MM.1S (cell line): ENCODE measurements at regions not wholly inside any gene's neighbourhood (a gene's known extent, or its start where the extent isn't known, plus 50 kb on each side); places are given as distances from the start of the nearest gene placed in this dataset.

ENCODE experiments used
- EZH2 ChIP-seq: fragments of 300-600 bp; sonication (generic); optimal IDR thresholded peaks from 2 replicates; pipeline ENCODE3; 2017; ENCODE audit warnings: low read depth, mild to moderate bottlenecking, antibody characterized with exemption, low read length, mixed read lengths
- EZH2phosphoT487 ChIP-seq: fragments of 300-600 bp; sonication (generic); IDR thresholded peaks from 2 replicates; pipeline ENCODE4 v1.6.1; 2018; ENCODE audit warnings: antibody characterized with exemption, low read length
- TF ChIP-seq, protein P1 (sequence below): fragments of 300-600 bp; sonication (generic); IDR thresholded peaks from 2 replicates; pipeline ENCODE4 v1.5.1; 2016; ENCODE audit warnings: antibody characterized with exemption, low read length, mixed read lengths

DNA sequence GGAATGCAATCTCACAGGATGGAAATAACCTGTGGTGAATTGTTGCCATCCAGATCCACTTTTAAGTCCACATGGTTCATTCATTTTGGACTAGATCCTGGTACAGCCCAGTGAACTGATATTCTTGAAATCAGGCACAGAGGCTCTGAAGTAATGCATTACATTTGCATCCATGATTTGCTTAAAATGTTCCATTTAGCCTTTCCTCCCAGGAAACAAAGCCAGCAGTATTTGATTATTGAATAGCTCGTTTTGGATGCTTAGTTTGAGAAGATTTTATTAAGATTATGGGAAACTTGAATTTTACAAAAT lies 995.8 kb upstream of the CDH2 start:
- no peak for TF ChIP-seq EZH2
- TF ChIP-seq, protein P1, sequence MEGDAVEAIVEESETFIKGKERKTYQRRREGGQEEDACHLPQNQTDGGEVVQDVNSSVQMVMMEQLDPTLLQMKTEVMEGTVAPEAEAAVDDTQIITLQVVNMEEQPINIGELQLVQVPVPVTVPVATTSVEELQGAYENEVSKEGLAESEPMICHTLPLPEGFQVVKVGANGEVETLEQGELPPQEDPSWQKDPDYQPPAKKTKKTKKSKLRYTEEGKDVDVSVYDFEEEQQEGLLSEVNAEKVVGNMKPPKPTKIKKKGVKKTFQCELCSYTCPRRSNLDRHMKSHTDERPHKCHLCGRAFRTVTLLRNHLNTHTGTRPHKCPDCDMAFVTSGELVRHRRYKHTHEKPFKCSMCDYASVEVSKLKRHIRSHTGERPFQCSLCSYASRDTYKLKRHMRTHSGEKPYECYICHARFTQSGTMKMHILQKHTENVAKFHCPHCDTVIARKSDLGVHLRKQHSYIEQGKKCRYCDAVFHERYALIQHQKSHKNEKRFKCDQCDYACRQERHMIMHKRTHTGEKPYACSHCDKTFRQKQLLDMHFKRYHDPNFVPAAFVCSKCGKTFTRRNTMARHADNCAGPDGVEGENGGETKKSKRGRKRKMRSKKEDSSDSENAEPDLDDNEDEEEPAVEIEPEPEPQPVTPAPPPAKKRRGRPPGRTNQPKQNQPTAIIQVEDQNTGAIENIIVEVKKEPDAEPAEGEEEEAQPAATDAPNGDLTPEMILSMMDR, result no peak
- TF ChIP-seq EZH2phosphoT487, result no peak
